ENCODE measurements at regions not wholly inside any gene's neighbourhood (a gene's known extent, or its start where the extent isn't known, plus 50 kb on each side); places are given as distances from the start of the nearest gene placed in this dataset.

DNA sequence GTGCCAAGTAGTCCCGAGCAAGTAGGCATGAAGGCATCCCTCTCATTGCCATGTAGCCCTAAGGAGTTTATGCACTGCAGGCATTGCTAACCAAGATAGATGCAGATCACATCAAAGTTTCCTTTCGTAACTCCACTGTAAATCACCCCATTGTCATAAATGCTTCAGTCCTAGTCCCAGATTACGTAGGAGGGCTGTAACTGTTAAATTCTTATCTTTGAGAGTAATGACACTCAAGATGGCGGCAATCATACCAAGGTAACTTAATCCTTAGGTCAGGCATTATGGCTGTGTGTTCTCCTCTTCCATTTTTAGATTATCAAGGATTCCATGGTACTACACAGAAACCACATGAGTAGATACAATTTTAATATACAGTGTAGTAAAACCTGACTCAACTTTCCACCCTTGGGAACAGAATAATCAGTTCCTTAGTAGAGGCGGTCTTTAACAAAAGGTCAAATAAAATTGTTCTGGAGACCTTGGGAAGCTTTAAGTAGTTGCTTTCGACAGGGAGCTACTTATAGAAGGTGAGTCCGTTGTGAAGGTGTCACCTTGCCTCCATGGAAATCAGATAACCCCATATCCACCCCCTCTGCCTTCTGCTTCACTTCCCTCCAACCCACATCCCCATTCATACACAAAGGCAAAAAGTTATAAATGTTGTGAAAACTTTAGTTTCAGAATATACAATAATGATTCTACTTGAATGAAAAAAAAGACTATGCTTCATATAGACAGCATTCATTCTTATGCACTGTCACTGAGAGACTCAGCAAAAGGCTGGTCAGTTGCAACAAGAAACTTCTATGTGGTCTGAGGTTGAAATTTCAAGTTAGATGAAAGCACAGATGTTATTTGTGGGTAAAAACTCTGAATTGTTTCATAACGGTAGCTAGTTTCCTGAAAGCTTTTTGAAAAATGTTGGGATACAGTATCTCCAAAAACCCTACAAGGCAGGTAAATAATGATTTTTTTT lies 64.8 kb upstream of the GALNT5 start:
- TF ChIP-seq CTCF (IDR thresholded peaks at IDR 0.05) (no peak), POLR2A (IDR thresholded peaks at IDR 0.05) (no peak)

Measured in uterus (tissue), 2 donors.